Non-pigmented ciliary epithelial cell (primary cell): ENCODE measurements at regions not wholly inside any gene's neighbourhood (a gene's known extent, or its start where the extent isn't known, plus 50 kb on each side); places are given as distances from the start of the nearest gene placed in this dataset.

Source experiments
- DNase-seq: peaks from one replicate; pipeline ENCODE4 v3.0.0-alpha.2; 2010; ENCODE audit warnings: low read depth

DNA sequence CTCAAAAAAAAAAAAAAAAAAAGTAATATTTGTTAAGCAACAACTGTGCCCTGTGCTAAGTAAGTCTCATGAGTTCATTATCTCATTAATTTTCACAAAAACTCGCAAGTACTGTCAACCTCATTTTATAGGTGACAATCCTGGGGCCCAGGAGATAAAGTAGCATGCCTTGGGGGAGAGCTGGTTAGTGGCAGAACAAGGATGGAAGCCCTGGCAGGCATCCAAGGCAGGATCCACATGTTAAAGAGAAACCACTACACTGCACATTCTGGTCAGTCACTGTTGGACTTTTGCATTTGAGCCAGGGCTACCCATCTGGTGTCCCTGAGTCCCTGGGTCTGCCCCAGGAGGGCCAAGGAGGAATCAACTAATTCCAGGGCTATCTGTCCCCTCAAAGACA, 54.6 kb downstream of the ZFP36L2 start:
- DNase-seq: no peak

DNA sequence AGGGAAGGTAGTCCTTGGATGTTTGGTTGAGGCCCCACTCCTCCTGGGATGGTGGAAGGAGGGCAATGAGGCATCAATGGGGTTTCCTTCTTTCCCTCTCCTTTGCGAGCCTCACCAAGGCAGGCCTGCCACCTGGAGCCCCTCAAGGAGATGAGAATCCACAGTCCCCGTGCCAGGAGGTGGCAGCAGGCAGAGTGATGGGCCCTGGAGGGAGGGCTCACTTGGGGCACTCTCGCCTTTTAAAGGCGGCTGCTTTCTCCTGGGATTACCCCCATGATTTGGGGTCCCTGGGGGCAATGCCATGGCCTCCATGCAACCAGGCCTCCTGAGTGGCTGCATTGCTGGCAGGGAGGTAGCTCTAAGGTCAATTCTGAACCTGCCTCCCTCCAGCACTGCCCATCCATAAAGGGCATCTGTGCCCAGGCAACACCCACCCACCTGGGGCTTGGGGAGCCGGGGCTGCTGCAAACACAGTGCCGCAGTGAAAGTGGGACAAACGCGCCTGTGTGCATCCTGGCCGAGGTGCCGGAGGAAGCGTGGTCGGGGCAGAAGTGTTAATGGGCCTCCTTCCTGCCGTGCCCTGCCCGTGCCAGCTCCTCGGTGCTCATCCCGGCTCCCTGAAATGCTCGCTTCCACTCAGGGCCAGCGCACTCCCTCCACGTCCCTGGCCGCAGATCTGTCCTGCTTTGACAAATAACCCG, 55.9 kb downstream of the ZFP36L2 start:
- DNase-seq: no peak

DNA sequence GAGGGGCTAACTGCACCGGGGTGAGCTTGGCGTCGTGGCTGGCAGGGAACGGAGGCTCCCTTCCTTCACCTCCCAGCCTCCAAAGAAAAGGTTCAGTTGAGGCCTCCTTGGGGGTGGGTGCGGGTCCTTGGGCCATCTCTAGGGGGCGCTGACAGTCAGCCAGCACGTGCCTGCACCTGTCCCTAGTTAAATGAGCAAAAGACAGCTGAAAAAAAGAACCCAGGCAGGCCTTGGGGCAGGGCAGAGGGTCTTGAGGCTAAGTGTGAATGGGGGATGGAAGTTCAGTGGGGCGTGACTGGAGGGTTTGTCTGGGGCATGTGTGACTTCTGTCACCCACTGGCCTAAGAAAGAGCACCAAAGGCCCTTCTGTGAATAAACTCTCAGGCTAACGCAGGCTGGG, 56.4 kb downstream of the ZFP36L2 start:
- no peak for DNase-seq

DNA sequence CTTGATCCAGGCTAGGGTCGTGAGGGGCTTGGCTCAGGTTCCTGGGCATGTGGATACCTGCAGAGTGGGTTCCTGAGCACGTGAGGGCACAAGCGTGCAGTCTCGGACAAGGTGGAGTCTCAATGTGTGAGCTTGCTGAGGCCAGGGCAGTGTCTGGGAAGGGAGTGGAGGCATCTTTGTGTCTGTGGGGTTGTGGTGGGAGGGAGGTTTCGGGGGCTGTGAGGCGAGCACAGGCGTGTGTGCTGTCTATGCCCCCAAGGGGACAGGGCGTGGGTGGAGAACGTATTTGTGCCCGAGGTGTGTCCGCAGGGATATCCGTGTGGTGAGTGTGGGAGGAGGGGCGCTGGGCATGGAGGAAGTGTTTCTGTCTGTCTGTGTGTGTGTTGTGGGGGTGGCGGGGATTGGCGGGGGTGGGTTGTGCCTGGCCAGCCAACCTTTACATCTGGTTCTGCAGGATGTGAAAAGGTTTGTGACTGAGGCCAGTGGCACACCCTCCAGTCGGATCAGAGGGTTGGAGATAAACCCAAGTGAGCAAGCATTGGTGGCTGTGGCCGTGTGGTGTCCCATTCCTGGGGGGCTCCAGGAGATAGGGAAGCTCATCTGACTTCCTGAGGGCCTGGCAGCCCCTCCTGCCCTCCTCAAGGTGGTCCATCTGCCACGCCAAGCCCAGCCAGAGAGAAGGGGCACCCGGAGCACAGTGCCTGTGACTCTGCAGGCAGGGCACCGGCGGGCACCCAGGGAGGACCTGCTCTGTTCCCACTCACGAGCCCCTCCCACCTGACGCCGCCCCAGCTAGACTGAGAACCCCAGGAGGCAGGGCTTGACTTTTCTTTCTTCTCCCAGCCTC, 57.1 kb downstream of the ZFP36L2 start:
- DNase-seq: no peak

DNA sequence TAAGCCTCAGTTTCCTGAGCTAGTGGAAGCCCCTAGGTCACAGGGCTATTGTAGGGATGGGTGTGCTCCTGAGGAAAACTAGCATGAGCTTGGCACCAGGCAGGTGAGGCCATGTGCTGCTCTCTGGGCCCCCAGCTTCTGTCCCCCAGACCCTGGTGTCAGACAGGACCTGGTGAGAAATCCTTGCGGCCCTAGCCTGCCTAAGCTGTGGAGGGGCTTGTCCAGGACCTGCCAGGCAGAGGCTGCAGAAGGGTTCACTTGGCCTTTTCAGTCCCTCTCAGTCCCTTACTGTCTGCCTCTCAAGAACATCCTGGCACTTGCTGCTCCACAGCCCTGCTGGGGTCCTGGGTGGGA, 58.4 kb downstream of the ZFP36L2 start:
- no peak for DNase-seq

DNA sequence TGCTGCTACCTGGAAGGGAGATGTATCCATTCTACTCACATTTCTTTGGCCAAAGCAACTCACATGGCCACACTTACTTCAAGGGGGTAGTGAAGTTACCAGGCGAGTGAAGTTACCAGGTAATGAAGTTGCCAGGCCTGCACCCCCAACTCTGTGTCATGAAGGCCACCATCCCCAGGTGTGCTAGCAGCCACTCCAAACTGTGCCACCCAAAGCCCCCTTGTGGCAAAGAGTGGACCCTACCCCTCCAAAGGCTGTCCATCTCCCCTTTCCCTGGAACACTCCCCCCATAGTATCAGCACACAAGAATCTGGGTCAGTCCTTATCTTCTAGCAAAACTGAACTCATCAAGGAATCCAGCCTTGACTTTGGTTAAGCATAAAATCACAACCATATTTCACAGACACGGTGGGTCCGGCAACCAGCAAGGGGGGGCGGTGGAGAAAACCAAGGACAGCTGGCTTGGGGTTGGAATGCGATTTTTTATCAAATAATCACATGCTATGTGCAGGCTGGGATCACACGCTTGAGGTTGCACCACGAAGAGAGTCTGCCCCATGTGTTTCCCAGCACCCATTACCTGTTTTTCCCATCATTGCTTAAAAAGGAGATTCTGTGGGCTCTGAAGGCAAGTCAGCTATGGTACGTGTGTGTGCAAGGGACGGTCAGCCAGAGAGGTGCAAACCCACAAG, 60.9 kb downstream of the ZFP36L2 start:
- no peak for DNase-seq

DNA sequence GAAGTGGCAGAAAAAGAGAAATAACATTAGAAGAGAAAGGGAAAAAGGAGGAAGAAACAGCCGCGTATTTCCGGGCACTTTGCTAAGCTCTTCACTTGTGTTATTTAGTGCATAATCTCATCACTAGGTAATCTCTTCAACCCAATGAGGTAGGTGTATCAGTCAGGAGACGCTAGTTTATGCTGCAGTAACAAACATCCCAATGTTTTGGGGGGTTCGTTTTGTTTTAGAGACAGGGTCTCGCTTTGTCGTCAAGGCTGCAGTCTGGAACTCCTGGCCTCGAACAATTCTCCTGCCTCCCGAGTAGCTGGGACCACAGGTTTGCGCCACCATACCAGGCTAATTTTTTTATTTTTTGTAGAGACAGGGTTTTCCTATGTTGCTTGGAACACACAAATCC, 61.7 kb downstream of the ZFP36L2 start:
- DNase-seq: no peak

DNA sequence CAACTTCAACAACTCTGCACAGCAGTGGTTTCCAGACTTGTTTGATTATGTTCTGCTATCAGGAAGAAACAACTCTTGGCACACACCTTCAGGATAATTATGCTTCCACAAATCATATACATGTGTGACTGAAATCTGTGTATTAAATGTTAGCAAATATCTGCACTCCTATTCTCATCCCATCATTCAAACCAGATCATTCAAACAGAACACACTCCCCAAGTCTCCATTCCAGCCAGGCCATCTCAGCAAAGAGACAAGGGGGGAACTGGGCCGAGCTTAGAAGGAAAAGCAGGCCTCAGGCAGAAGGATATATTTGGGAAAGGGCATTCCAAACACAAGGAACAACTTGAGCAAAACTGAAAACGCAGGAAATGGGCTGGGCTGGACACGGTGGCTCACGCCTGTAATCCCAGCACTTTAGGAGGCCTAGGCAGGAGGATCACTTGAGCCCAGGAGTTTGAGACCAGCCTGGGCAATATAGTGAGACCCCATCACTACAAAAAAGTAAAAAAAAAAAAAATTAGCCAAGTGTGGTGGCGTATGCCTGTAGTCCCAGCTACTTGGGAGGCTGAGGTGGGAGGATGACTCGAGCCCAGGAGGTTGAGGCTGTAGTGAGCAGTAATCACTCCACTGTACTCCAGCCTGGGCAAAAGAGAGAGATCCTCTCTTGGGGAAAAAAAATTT, 62.7 kb downstream of the ZFP36L2 start:
- DNase-seq: no peak

DNA sequence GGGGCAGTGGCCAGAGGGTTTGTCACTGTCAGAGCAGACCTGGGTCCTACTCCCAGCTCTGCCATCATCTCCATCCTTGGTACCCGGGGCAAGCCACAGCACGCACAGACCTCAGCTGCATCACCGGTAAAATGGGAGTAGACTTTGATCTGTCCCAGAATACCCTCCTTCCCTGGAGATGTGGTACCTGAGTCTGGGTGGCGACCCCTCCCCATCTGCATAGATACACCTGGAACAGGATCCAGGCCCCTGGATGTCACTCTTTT, 64.0 kb downstream of the ZFP36L2 start:
- no peak for DNase-seq

DNA sequence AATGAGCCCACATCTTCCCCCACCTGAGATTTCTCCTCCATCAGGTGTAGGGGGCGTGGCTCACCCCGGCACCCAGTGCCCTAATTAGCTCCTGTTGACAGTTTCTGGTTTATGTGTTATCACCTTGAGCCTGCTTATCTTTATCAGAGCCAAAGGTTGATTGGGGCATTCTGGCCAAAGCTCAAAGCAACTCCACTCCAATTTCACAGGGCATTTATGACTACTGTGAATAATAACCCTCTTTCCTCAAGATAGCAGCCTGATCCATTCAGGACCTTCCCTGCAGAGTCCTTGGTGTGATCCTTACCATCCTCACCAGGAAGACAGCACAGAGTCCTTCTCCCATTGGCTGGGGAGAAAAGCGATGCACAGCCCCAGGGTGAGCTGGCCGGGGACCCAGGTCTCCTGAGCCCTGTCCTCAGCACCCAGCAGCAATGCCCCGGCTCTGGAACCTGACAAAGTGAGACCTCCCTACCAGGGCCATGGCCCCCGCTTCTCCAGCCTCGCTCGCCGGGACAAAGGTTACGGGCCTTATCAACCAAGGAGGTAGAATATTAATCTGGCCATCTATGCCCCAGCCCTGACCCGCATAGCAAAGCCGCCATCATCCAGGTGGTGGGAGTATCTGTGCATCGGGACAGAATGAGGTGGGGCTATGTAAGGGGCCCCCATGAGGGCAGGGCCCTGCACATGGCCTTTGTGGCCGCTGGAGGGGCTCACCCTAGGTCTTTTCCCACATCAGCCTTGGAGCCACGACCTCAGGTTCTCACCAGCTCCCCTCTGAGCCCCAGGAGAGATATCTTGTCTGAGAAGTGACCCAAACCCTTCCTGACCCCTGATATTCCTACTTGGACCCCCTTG, 64.5 kb downstream of the ZFP36L2 start:
- no peak for DNase-seq

DNA sequence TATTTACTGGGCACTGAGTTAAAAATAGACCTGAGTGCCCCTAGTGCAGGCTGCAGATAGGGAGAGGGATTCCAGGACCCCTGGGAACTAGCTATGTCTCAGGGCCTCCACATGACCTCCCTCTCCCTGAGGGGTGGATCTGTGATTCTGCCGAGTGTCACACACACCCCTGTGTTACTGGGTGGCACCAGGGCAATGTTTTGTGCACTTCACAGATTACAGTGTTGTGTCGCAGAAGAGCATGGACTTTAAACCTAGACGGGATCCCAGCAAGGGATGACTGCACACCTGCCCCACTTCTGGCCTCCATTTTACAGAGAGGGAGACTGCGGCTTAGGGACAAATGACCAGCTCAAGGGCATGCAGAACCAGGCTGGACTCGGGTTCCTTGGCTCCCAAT, 65.6 kb downstream of the ZFP36L2 start:
- DNase-seq: no peak

DNA sequence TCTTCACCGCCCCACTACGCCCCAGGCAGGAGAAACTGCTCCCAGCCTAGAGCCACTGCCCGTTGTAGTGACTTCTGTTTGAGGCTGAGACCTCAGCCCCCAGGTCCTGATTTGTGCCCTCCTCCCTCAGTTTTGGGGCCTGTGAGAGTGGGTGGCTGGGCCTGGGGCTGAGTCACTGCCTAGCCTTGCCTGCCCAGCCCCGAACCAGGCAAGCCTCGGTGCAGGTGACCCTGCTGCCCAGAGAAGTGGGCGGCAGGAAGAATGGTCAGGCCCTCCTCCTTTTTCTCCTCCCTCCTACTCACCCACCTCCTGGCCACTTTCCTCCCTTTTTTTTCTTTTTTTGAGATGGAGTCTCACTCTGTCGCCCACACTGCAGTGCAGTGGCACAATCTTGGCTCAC, 66.6 kb downstream of the ZFP36L2 start:
- no peak for DNase-seq

DNA sequence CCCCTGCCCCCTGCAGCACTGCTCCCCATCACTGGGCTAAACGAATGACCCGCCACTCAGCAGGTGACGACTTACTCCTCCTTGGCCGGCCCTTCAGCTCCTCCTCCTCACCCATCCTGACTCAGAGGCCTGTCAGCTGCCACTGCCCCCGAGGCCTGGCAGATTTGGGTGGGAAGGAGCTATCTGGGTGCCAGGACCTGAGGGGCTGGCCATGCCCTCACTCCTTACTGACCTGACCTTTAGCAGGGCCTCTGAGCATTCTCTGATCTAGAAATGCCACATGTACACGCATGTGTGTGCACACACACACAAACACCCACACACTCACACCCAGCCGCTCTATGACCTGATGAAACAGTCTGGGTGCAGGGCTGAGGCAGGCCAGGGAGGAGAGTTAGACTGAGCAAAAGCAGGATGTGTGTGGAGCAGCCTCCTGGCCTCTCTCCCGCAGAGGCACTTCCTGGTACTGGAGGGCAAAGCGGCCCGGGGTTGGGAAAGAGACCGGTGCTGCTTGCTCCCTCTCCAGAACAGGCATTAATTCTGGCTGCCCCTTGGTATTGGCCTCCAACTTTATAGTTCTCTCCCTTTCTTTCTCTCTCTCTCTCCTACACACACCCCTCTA, 68.0 kb downstream of the ZFP36L2 start:
- DNase-seq: no peak

DNA sequence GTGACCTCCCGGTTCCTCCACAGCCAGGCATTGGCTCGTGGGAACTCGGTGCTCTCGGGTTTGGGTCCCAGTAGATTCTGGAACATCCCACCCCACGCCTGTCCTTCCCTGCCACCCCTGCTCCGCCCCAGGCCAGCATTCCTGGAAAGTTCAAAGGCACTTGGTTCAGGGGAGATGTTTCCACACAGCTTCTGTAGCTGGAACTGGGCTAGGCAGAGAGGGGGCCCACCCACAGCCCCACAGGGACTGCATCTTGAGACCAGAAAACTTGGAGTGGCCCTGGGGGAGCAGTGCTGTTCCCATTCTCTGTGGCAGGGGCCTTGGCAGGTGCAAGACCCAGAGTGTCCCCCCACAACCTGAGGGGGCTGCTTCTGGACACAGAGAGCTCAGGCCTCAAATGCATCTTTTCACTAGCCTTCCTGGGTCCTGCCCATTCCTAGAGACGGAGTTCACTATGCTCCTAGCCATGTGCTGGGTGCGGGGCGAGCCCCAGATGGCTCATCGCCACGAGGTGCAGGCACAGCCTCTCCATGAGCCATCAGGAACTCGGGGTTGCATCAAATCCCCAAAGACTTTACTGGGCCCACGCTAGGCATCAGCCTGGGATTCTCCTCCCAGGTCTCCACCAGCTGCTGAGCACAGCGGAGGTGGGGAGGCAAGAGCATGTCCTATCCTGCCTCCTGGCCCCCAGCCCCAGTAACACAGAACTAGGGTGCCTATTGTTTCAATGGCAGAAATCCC, 68.7 kb downstream of the ZFP36L2 start:
- DNase-seq: no peak

DNA sequence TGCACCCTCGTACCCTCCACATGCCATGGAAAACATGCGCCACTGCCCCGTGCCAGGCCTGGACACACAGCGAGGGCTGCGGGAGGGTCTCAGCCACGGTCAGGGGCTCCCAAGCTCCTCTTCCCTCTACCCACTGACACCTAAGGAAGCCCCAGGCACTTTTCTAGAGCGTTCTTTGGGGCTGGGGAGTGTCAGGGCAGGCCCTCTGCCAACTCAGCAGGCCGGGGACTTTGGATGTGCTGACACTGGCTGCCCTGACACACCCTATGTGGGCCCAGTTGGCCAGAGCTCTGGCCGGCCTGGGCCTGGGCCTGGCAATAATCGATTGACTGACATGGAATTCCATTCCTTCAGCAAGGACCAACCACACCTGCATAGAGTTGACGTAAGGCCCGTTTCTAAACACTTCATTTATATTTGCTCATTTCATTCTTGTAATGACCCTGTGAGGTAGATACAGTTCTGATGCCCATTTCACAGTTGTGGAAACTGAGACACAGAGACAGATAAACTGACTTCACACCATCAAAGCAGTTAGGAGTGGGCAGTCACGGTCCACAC, 70.5 kb downstream of the ZFP36L2 start:
- no peak for DNase-seq

DNA sequence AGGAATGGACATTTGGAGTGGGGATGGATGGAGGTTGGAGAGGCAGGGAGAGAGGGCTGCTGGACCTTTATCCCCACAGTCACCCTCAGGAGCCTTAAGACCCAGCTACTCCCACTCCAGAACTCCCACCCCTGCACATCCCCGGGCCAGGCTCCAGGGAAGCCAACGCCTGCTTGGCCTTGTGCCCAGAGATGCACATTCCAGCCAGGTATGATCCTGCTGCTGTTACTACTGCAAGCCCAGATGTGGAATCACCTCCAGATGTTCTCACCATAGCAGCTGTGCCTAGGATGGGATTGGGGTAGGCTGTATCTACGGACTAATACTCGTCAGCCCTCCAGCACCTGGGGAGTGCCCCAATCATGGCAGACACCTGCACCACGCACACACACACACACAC, 71.7 kb downstream of the ZFP36L2 start:
- no peak for DNase-seq

DNA sequence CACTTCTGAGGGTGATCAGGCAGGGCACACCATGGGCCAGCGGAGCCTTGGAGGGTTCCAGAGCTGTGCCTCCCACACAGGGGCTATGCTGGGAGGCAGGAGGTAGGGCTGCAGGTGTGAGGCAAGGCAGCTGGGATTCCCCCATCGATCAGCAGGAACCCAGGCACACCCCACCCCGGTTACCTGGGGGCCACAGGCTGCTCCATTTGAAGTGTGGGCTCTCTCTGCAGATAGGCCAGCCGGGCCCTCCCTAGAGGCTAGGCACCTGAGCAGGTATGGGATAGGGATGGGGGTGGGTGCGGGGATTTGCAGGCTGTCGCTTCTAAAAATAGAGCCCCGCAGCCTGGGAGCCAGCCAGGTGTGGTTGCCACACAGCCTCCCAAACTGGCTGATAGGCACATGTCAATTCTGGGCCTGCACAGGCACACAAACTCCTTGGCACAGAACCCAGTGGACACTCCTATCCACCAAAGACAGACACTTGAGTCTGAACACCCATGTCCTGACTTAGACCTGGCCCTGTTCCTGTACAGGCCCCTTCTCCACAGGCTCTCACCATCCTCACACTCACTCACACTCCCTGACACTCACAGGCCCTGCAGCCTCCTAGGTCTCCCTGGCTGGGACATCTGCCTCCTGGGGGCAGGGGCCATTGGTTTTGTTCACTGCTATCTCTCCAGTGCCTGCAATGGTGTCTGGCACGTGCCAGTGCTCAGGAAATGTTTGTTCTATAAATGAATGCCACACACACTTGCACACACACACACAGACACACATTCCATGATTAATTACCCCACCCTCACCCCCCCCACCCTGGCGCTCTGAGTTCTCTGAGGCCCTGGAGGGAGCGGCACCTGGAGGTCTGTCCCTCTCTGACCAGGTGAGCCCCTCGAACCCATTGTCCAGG, 73.4 kb downstream of the ZFP36L2 start:
- DNase-seq: no peak

DNA sequence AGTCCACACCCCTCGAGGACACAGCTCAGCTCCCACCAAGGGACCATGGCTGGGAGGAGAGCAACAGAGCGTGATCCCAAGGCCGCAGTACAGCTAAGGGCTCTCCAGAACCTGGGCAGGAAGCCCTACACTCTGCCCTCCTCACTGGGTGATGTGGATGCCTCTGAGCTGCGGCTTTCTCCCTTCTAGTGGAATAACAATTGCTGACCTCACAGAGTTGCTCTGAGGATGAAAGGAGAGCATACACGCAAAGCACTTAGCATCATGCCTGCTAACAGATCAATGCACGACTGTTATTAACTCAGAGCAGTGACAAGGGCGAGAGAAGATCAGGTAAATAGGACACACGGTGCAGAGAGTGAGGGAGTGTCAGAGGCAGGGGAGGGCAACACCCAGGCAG, 74.2 kb downstream of the ZFP36L2 start:
- DNase-seq: no peak

DNA sequence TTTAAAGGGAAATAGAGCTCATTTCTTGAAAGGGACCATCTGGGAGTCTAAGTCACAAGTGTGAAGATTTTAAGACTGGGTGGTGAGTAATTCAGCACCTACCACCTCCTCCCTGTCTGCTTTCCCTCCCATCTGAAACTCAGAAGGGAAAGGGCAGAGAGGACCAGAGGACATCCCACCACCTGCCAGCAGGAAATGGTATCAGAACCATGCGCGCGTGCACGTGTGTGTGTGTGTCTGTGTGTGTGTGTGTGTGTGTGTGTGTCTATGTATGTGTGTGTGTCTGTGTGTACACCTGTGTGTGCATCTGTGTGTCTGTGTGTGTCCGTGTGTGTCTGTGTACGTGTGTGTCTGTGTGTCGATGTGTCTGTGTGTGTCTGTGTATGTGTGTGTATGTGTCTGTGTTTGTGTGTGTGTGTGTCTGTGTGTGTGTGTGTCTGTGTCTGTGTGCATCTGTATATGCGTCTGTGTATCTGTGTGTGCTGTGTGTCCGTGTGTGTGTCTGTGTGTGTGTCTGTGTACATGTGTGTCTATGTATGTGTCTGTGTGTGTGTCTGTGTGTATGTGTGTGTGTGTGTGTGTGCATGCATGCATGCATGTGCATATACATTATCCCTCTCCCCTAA, 76.8 kb downstream of the ZFP36L2 start:
- DNase-seq: no peak
